HCT116 (cell line): ENCODE measurements at regions not wholly inside any gene's neighbourhood (a gene's known extent, or its start where the extent isn't known, plus 50 kb on each side); places are given as distances from the start of the nearest gene placed in this dataset.
"Not testable (repeated sequence)": the region's sequence is repeated elsewhere in the genome, so short reads cannot be mapped to it uniquely, and the experiment has no call there.

Experiments used
- ATAC-seq: fragments of 200-7000 bp; cut with Tn5 transposase; 2 replicates; pipeline ENCODE4 v1.9.1; 2020; ENCODE audit warnings: mild to moderate bottlenecking, moderate library complexity
- BruUV-seq: library from RNA; stranded (reverse); fragments of 400-500 nt; replicated peaks from 2 replicates; lab custom pipeline; 2021; lab: Mats Ljungman, UMichigan
- CTCF ChIA-PET: fragments of 300-600 bp; sonication (Branson Sonifier 250); formaldehyde crosslinking; loops from one replicate; lab custom pipeline; 2021; ENCODE audit warnings: antibody characterized with exemption; lab: Charles Lee
- POLR2A ChIA-PET: fragments of 300-600, 350-600 bp; sonication (Branson Sonifier 250); formaldehyde crosslinking; loops from one replicate; lab custom pipeline; 2021; ENCODE audit warnings: antibody characterized with exemption; lab: Charles Lee
- RAD21 ChIA-PET, 2 experiments: fragments of 300-600 bp; sonication (Branson Sonifier 250); formaldehyde crosslinking; loops; one replicate each; lab custom pipeline; 2023; ENCODE audit warnings: low total read pairs in 2 of 2; ENCODE audit not compliant: uncharacterized antibody in 2 of 2, unreplicated experiment in 2 of 2, low non-redundant PET in 1 of 2; lab: Charles Lee
- DNase-seq: peaks from one replicate; pipeline ENCODE4 v3.0.0-alpha.2; 2010; ENCODE audit warnings: low read depth, low spot score
- H2AFZ ChIP-seq: fragments of 200-600 bp; shearing (Covaris generic), sonication (generic); 2 replicates; pipeline ENCODE4 v1.6.1; 2017; ENCODE audit warnings: low read depth, mixed run types, mixed read lengths, antibody characterized with exemption, low read length; ENCODE audit not compliant: poor library complexity, severe bottlenecking
- H3K27ac ChIP-seq: 2 replicates; pipeline ENCODE4 v1.5.1; 2012; ENCODE audit warnings: low read depth, low read length
- H3K27me3 ChIP-seq: fragments of 200-600 bp; sonication (generic); 2 replicates; pipeline ENCODE4 v1.6.1; 2016; ENCODE audit warnings: mixed run types, low read length, mixed read lengths; ENCODE audit not compliant: insufficient read depth
- H3K36me3 ChIP-seq, 2 experiments: fragments of 200-500 bp in 1 of 2; fragments of 200-600 bp in 1 of 2; sonication (Bioruptor generic) in 1 of 2; sonication (generic) in 1 of 2; 2 replicates each; pipeline versions ENCODE4 v1.5.1 to v1.6.1; 2014 to 2016; ENCODE audit warnings: low read length in 2 of 2, inconsistent platforms in 1 of 2, mixed read lengths in 1 of 2, mixed run types in 1 of 2; ENCODE audit not compliant: insufficient read depth in 2 of 2, control insufficient read depth in 1 of 2
- H3K4me1 ChIP-seq, 2 experiments: fragments of 200-600 bp in 1 of 2; sonication (generic) in 1 of 2; 2 replicates each; pipeline versions ENCODE4 v1.5.1 to v1.6.1; 2012 to 2017; ENCODE audit warnings: low read length in 2 of 2, inconsistent platforms in 1 of 2, mild to moderate bottlenecking in 1 of 2, mixed read lengths in 1 of 2, mixed run types in 1 of 2, moderate library complexity in 1 of 2; ENCODE audit not compliant: insufficient read depth in 2 of 2, control insufficient read depth in 1 of 2
- H3K4me2 ChIP-seq: fragments of 200-600 bp; sonication (generic); 2 replicates; pipeline ENCODE4 v1.6.1; 2017; ENCODE audit warnings: mixed run types, low read length, mixed read lengths
- H3K4me3 ChIP-seq, 2 experiments: fragments of 200-600 bp in 1 of 2; sonication (generic) in 1 of 2; replicated peaks in 1 of 2; 2 replicates each; pipeline ENCODE4 v1.5.1; 2011 to 2016; ENCODE audit warnings: low read length in 2 of 2, control low read depth in 1 of 2, low read depth in 1 of 2, mild to moderate bottlenecking in 1 of 2, mixed read lengths in 1 of 2, mixed run types in 1 of 2
- H3K79me2 ChIP-seq: fragments of 200-600 bp; sonication (generic); 2 replicates; pipeline ENCODE4 v1.6.1; 2017; ENCODE audit warnings: mild to moderate bottlenecking, mixed run types, low read length, moderate library complexity, mixed read lengths; ENCODE audit not compliant: insufficient read depth
- H3K9ac ChIP-seq: fragments of 200-600 bp; sonication (generic); 2 replicates; pipeline ENCODE4 v1.6.1; 2016; ENCODE audit warnings: low read length, mixed read lengths
- H3K9me2 ChIP-seq: fragments of 200-600 bp; sonication (generic), shearing (Covaris generic); 2 replicates; pipeline ENCODE4 v1.6.1; 2017; ENCODE audit warnings: mixed run types, mild to moderate bottlenecking, moderate library complexity; ENCODE audit not compliant: insufficient read depth
- H3K9me3 ChIP-seq, 2 experiments: fragments of 200-500 bp in 1 of 2; fragments of 200-600 bp in 1 of 2; sonication (Bioruptor generic) in 1 of 2; sonication (generic) in 1 of 2; 2 replicates each; pipeline ENCODE4 v1.6.1; 2014 to 2017; ENCODE audit warnings: low read length in 2 of 2, mixed read lengths in 2 of 2, inconsistent platforms in 1 of 2, low read depth in 1 of 2, mild to moderate bottlenecking in 1 of 2, mixed run types in 1 of 2, moderate library complexity in 1 of 2; ENCODE audit not compliant: control insufficient read depth in 1 of 2, insufficient read depth in 1 of 2
- H4K20me1 ChIP-seq: fragments of 200-600 bp; sonication (generic), shearing (Covaris generic); 2 replicates; pipeline ENCODE4 v1.6.1; 2017; ENCODE audit warnings: mixed run types, mild to moderate bottlenecking, moderate library complexity; ENCODE audit not compliant: insufficient read depth
- intact Hi-C: fragments of 100-400 bp; cut with micrococcal nuclease; formaldehyde crosslinking; loops from 2 replicates; pipeline ENCODE4 v1.10.0; 2022

- H3K4me1 ChIP-seq, H3K4me3 ChIP-seq, H4K20me1 ChIP-seq, CTCF ChIA-PET, H3K9ac ChIP-seq, H3K79me2 ChIP-seq, H3K36me3 ChIP-seq, intact Hi-C loops, DNase-seq, H3K9me3 ChIP-seq, H3K27ac ChIP-seq, BruUV-seq, H2AFZ ChIP-seq, H3K27me3 ChIP-seq, H3K9me2 ChIP-seq, RAD21 ChIA-PET, ATAC-seq, POLR2A ChIA-PET, H3K4me2 ChIP-seq: not testable (repeated sequence)
These were observed 258.3 kb upstream of the NOTCH2NLA start for GRCh38 chr1:146487155-146487554.

GRCh38 chr1:146486300-146487014 lies 257.6 kb upstream of the NOTCH2NLA start:
- H3K4me1 ChIP-seq, H3K27ac ChIP-seq, H3K27me3 ChIP-seq, H3K9me2 ChIP-seq, H3K79me2 ChIP-seq, CTCF ChIA-PET, H3K9me3 ChIP-seq, intact Hi-C loops, H3K9ac ChIP-seq, POLR2A ChIA-PET, ATAC-seq, H3K36me3 ChIP-seq, DNase-seq, H4K20me1 ChIP-seq, H3K4me2 ChIP-seq, H3K4me3 ChIP-seq, RAD21 ChIA-PET, H2AFZ ChIP-seq, BruUV-seq: not testable (repeated sequence)

GRCh38 chr1:146484195-146484594 lies 255.4 kb upstream of the NOTCH2NLA start:
- H4K20me1 ChIP-seq, POLR2A ChIA-PET, RAD21 ChIA-PET, H3K9me2 ChIP-seq, H3K4me3 ChIP-seq, intact Hi-C loops, H3K27ac ChIP-seq, H2AFZ ChIP-seq, H3K4me1 ChIP-seq, H3K27me3 ChIP-seq, CTCF ChIA-PET, BruUV-seq, DNase-seq, H3K4me2 ChIP-seq, H3K79me2 ChIP-seq, H3K9ac ChIP-seq, H3K36me3 ChIP-seq, H3K9me3 ChIP-seq: not testable (repeated sequence)
- peak; percentile 69; the same call in 1 of the 2 replicates for ATAC-seq

DNA sequence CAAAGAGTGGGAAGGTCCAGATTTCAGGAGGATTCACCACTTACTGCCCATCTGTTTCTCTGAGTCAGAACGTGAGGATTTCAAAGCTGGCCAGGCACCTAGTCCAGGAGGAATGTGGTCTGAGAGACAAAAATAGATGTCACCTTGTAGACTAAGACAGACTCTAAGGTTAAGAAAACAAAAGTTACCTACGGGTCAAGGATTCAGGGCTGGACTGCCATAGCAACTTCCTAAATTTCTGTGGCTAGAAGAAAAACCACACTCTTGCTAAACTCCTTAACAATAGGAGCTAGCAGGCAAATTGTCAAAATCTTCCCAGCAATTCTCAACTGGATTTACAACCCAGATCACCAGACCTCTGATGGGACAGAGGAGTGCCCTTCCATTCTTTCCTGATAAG lies 250.4 kb upstream of the NOTCH2NLA start:
- H3K4me3 ChIP-seq, H3K27me3 ChIP-seq, H2AFZ ChIP-seq, H3K79me2 ChIP-seq, RAD21 ChIA-PET, H3K9ac ChIP-seq, H3K9me2 ChIP-seq, H3K4me1 ChIP-seq, ATAC-seq, H3K27ac ChIP-seq, CTCF ChIA-PET, intact Hi-C loops, POLR2A ChIA-PET, H3K4me2 ChIP-seq, BruUV-seq, DNase-seq, H4K20me1 ChIP-seq, H3K36me3 ChIP-seq, H3K9me3 ChIP-seq: not testable (repeated sequence)
